HG03280 (cell line): ENCODE measurements at regions not wholly inside any gene's neighbourhood (a gene's known extent, or its start where the extent isn't known, plus 50 kb on each side); places are given as distances from the start of the nearest gene placed in this dataset.
"Not testable (repeated sequence)": the region's sequence is repeated elsewhere in the genome, so short reads cannot be mapped to it uniquely, and the experiment has no call there.

Experiments used
- ATAC-seq: cut with Tn5 transposase; IDR thresholded peaks from one replicate; pipeline ENCODE4 v1.9.1; 2021; ENCODE audit warnings: mild to moderate bottlenecking, moderate library complexity; ENCODE audit not compliant: unreplicated experiment

DNA sequence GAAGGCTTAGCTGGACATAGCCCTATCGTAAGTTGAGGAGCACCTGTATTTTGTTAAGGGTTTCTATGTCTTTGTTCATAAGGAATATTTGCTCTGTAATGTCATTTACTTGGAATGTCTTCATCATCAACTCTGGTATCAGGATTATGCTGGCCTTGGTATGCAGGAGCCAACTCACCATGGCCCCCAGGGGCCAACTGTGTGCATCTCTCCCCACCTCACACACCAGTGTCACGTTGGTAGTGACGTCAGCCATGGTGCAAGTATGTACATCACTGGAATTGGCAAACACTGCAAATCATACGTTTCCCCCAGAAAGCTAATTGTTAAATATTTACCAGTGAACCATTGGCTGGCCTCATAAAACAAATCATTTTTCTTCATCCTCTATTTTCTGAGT is 70.8 kb downstream of the YTHDF1 start:
- no peak for ATAC-seq

DNA sequence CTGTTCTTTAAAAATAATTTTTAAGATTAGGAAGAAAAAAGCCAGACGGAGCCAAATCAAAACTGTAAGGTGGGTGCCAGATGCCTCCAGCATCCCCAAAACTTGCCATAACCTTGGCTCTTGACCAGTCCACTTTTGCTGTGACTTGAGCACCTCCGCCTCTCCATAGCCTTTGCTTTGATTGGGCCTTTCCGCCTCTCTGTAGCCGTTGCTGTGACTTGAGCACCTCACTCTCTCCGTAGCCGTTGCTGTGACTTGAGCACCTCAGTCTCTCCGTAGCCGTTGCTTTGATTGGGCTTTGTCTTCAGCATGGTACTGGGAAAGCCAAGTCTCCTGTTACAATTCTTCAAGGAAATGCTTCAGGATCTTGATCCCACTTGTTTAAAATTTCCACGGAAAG is 73.0 kb downstream of the YTHDF1 start:
- no peak for ATAC-seq

DNA sequence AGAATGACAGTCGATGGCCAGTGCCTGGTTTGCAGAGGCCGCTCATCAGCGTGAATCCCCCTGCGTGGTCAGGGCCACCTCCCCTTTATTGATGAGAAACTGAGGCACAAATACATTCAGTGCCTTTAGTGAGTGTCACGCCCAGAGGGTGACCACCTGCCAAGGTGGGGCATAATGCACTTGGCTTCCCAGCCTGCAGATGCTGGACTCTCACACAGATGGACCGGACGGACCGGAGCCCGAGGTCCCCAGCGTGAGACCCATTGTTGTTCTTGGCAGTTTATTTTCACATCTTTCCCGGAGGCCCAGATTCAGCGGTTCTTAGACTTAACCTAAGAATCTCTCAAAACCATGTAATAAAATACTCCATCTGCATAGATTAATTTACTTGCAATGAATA is 74.4 kb downstream of the YTHDF1 start:
- no peak for ATAC-seq

DNA sequence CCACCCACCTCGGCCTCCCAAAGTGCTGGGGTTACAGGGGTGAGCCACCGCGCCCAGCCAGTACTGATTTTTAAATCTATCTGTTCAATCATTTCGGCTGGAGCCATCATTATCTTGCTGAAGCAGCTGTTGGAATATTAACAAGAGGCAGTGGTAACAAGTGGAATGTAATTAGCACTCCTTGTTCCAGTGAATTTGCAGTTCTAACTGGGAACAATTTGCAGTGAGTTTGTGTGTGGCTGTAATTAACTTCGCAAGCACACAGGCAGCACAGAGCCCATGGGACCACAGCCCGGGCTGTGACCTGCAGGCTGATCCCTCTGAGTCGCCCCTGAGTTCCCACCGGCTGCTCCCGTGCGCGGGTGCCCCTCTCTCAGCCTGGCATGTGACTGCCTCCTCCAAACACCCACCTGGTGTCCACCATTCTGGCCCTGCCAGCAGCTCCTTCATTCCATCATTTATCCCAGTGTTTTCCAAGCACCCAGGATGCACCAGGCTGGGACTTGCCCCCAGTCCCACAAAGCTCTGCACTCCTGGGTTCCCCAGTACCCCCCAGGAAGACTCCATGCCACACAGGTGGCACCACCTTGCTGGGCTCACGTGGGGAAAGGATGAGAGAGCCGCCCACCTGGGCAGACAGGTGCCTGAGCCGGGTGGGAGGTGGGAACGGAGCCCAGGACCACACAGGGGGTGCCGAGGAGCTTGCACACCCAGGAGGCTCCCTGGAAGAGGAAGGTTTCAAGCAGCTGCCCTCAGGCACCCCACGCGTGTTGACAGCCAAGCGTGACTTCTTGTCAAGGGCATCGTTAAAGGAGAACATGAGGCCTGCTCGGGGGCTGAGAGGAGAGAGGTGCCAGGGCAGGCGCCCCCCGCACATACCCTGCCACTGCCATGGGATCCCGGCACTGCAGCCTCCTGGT is 75.2 kb downstream of the YTHDF1 start:
- no peak for ATAC-seq

DNA sequence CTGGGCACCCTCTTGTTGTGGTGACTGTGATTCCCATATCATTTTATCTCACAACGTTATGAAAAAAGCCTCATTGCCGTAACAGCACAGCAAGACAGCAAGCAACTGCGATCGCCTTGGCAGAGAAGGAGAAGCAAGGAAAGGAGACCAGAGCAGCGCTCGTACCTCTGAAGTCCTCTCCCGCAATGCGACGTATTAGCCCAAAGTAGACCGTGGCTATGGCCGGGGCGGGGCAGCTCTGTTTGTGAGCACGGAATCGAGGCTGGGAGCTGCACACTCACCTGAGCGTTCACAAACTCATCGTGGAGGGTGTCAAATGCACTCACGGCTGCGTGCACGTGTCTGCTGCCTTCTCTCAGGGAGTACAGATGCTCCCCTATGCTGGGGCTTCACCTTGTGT is 76.1 kb downstream of the YTHDF1 start:
- ATAC-seq = no peak

DNA sequence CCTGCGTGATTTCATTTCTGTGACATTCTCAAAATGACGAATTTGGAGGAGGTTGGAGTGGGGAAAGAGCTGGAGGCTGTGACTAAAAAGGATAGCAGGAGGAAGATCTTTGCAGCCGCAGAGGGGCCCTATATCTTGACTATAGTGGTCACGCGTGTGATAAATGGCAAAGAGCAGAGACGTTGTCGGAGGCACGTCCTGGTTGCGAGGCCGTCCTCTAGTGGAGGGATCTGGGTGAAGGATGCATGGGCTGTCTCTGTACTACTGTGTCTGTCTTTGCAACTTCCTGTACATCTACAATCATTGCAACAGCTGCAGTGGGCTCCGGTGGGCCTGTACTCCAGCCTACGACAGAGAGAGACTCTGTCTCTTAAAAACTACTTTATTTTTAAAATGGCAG is 76.6 kb downstream of the YTHDF1 start:
- no peak for ATAC-seq

DNA sequence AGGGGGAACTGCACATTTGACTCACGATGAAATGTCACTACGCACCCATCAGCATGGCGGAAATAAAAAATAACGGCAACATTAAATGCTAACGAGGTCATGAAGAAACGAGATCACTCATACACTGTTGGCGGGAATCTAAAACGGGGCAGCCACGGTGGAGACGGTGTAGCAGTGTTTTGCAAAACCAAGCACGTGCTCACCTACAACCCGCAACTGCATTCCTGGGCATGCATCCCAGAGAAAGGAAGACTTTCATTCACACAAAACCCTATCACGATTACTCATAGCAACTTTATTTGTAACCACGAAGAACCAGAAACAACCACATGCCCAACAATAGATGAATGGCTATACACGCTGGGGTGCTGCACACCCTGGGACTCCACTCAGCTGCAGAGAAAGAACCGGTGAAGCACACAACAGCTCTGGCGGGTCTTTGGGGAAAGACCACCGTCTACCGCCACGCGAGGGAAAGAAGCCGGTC is 77.0 kb downstream of the YTHDF1 start:
- no peak for ATAC-seq

DNA sequence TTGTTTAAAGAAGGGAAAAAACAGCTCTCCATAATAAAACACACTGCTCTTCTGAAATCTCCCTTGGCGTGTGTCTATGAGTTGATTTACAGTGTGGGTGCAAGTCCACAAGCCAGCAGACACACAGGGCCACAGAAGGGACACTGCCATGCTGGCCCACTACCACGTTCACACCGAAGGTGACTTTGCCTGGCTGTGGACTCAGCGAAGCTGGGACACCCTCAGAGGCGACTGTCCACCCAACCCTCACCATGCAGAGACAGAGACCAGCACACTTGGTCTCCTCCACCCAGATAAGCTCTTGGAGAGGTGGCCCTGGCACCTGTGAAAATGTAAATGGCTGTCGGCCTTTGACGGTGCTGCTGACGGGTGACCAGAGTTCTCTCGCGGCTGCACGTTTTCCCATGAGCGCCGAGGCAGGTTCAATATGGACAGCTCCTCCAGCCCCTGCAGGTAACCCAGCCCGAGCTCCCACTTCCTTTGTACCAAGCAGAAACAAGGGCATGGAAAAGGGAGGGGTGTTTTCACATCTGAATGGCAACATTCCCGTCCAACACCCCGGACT is 78.0 kb downstream of the YTHDF1 start:
- no peak for ATAC-seq

DNA sequence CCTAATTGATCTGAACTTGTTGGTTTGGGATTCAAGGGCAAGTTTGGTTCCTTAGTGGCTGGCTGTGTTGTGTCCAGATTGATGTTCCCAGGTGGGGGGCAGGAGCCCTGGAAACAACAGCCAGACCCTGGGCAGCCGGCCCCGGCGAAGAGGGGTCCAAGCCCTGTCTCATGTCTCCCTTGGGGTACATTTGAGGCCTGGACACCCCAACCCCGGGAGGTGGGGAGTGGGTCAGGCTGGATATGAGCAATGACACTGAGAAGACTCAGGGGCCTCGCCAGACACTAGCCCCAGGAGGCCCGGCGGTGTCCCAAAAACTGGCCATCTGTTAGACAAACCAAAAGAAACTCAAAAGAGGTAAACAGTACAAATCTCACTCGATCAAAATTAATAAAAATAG is 79.6 kb downstream of the YTHDF1 start:
- no peak for ATAC-seq

DNA sequence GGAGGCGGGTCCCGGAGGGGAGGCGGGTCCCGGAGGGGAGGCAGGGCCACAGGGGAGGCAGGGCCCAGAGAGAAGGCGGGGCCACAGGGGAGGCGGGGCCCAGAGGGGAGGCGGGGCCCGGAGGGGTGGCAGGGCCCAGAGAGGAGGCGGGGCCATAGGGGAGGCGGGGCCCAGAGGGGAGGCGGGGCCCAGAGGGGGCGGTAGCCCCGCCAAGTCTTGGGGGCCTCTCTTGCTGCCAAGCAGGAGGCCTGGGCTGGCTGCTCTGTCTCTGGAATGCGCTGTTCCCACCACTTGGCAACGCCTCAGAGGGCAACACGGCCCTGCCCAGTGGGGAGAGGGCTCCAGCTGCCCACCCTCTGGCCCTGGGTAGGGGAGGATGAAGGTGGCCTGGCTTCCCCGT is 80.5 kb downstream of the YTHDF1 start:
- ATAC-seq = no peak

DNA sequence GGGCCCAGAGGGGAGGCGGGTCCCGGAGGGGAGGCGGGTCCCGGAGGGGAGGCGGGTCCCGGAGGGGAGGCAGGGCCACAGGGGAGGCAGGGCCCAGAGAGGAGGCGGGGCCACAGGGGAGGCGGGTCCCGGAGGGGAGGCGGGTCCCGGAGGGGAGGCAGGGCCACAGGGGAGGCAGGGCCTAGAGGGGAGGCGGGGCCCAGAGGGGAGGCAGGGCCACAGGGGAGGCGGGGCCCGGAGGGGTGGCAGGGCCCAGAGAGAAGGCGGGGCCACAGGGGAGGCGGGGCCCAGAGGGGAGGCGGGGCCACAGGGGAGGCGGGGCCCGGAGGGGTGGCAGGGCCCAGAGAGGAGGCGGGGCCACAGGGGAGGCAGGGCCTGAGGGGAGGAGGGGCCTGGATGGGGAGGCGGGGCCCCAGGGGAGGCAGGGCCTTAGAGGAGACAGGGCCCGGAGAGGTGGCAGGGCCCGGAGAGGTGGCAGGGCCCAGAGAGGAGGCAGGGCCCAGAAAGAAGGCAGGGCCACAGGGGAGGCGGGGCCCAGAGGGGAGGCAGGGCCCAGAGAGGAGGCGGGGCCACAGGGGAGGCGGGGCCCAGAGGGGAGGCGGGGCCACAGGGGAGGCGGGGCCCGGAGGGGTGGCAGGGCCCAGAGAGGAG is 81.1 kb downstream of the YTHDF1 start:
- ATAC-seq = not testable (repeated sequence)

DNA sequence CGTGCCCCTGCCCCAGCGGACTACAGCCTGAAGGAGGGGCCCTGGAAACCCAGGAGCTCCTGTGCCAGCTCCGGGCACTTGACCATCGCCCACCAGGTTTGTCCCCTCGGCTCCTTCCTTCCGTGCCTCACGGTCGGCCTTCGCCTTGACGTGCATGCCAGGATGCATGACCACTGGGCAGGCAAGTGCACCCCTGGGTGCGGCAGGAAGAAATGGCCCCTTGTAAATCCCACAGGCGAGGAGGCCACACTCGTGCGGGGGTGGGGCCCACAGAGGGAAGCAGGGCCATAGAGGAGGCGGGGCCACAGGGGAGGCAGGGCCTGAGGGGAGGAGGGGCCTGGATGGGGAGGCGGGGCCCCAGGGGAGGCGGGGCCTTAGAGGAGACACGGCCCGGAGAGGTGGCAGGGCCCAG is 81.7 kb downstream of the YTHDF1 start:
- ATAC-seq = no peak

DNA sequence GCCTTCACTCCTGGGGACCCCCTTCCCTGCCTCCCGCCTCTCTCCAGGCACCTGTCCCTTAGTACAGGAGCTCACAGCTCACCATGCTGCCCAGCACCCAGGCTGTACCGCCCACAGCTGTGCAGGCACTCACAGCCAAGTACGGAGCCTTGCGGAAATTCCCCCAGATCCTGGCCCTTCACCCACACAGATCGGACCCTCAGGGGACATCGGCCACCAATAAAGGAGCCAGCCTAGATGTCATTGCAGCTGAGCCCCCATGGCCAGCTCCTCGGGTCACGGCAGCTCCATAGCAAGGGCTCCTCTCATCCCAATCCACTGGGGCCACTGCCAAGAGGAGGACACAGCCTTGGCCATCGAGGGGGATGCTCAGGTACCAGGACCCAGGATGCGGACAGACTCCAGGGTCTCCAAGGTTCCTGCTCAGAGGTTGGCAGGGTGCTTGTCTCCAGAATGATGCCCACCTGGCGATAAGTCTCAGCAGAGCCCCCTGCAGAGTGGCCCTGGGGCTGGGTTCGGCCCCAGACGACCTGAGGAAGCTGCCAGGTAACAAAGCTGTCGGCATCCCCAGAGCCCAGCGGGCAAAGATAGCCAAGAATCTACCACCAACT is 82.3 kb downstream of the YTHDF1 start:
- ATAC-seq = no peak

DNA sequence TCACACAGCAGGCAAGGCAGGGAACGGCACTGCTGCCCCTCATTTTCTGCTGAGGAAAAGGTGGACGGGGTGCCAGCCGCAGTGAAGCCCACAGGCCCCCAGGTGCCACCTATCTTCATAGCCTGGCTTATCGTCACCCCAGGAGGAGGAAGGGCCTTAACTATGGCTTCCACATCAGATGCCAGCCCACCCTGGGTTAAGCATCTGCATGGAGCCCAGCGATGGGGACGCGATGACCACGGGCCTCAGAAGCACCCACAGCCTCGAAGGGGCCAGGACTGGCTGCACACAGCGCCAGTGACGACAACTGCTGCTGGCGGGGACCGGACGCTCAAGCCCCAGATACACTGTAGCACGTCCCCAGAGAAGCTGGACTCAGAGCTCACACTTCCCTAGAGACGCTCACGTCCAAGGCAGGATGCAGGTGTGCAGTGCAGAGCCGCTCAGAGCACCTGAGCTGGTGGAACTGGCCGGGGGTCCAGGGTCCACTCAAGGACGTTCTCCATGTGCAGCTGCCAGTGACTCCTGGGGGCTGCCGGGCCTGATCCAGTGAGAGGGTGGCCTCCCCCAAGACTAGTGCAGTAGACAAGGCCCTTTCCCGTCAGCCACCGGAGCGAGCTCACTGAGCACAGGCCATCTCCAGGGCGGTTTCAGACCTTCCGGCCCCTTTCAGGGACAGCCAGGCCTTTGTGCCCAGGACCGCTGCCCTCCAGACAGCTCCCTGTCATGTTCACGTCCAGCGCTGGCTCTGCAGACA is 83.0 kb downstream of the YTHDF1 start:
- ATAC-seq = no peak

DNA sequence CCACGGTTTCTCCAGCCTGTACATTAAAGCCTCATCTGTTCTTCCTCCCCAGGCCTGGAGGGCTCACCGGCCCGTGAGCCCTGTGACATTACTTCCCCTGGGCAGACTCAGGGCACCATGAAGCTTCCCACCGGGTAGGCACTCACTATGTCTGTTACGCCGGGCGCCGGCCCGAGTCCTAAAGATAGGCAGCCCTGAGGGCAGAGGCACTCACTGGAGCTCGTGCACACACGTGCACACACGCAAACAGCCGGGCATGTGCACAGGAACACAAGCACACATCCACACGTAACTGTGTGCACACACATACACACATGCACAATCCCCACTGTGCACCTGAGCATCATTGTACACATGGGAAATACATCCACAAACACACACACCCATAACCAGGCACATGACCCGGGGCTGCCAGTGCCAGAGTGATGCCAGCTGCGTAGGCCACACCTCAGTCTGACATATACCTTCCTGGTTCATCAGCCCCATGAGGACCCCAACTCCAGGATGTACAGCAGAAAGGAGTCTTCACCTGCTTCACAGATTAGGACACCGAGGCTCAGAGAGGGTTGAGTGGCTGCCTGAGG is 83.7 kb downstream of the YTHDF1 start:
- no peak for ATAC-seq

DNA sequence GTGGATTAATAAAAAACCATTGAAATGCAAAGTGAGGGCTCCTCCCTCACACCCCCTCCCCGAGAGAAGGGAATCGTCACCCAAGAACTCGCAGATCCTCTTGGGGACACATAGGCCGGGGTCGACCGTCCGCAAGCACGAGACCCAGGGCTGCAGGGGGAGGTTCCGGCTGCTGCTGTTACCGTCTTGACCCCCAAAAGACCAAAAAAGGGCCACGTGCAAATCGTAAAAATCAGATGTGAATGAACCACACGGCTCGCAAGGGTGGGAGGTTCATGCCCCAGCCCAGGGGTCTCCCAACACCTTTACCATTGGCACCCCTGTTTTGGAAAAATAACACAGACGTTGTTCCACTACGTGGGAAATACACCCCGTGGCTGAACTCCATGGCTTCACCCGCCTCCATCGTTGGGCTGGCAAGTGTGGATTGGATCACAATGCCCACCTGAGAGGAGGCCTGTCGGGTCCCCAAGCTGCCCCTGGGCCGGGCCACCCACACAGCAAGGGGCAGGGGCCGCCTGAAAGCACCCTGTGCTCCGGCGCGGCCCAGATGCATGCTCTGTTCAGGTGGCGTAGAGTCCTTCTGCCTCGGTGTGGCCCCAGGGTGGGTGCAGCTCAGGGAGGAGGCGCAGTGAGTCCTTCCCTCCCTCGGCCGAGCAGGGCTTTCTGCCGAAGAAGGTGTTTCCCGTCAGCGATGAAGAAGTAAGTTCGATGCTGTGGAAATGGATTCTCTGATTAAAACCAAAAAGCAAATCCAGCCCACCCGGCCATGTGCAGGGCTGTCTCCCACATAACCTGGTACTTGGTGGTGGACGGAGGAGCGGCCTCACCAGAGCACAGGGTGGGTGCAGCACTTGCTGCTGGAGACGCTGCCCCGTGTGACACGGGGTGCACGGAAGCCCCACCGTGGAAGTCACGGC is 85.0 kb downstream of the YTHDF1 start:
- ATAC-seq = no peak

DNA sequence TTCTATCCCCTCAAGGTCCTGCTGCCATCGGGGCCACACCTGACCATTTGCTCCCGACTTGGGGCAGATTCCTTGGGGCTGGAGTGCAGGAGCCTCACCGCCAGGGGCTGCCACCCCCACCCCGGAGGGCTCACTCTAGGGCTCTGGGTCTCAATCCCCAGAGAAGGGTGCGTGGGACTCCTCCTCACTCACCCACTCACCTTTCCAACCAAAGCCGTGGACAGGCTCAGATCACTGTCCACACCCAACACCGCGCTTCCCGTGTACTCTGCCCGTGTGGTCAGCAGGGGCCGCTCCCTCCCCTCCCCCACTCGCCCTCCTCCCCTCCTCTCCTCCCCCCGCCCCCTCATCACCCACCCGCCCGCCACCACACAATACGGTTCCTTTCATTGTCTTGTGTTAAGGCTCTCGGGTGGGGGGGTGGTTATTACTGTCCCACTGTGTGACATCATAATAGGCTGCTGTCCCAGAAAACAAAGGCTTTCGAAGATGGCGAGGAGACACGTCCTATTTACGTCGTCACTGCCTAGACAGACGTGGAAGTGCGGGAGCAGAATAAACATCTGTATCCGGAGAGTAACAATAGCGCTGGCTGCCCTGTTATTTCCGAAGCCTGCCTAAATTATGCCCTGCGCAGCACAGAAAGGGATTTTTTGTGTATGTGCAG is 85.8 kb downstream of the YTHDF1 start:
- no peak for ATAC-seq

DNA sequence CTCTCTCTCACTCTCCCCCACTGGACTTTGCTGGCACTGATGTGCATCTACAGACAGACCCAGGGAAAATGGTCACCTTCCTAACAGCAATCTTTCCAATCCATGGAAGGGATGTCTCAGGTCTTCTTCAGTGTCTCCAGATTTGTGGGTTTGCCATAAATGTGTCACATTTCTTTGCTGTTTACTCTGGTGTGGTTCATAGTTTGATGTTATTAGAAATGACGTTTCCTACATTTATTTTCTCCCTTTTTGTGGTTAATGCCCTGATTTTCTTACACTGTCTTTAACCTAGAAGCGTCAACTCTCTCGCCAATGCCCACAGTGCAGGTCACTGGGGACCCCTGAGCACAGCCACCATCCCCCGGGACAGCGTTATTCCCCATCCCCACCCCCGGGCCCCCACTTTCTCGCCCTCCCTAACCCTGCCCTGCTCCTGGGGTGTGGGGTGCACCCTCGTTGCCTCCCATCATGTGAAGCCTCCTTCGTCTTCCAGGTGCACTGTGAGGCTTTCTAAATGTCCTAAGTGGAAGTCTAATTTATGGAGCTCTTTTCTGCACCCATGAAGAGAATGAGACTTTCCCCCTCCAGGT is 86.5 kb downstream of the YTHDF1 start:
- ATAC-seq = no peak
